ENCODE measurements at regions not wholly inside any gene's neighbourhood (a gene's known extent, or its start where the extent isn't known, plus 50 kb on each side); places are given as distances from the start of the nearest gene placed in this dataset.

DNA sequence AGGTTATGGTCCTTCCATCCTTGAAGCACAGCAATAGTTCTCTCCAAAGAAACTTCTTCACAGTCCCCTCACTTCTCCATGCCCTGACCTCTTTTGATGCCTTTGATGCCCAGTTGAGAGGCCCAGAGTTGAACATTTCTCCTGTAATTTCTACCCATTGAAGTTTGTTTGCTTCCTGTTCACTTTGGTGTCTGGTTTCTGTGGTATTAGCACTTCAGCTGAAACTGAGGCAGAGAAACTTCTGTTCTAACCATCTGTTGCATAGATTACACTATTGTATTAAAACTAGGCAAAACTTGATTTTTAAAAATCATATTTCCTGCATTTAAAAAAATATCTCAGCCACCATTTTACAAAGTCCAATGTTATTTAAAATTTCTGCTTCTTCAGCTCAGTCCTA is 89.8 kb upstream of the ADGRG2 start:
- ChIA-PET CTCF (no interaction called here), POLR2A (no interaction called here)
- Histone ChIP-seq H2AFZ (ENCODE audit: low read depth) (no peak overlapping the region), H3K79me2 (ENCODE audit: insufficient read depth) (no peaks in the 10 kb centered on the region), H3K4me2 (no peak overlapping the region), H3K9me3 (no peaks in the 10 kb centered on the region), H3K4me3 (ENCODE audit: low read depth in 2 of 2, low read length in 1 of 2) (no peak overlapping the region), H4K20me1 (ENCODE audit: insufficient read depth) (no peaks in the 10 kb centered on the region), H3K9ac (no peak overlapping the region), H3K4me1 (ENCODE audit: control insufficient read depth in 1 of 2, insufficient read depth in 2 of 2, low read depth in 1 of 2, low read length in 1 of 2) (no peaks in the 10 kb centered on the region; a peak in 1 of 4 replicates), H3K9me2 (no peaks in the 10 kb centered on the region), H3F3A (replicated peaks; ENCODE audit: insufficient read depth) (no peaks in the 10 kb centered on the region), H3K36me3 (replicated peaks in 1 of 2; ENCODE audit: control insufficient read depth in 1 of 2, insufficient read depth in 2 of 2, low read length in 1 of 2) (no peaks in the 10 kb centered on the region), H3K27me3 (ENCODE audit: insufficient read depth) (no peaks in the 10 kb centered on the region; the same call in 1 of the 2 replicates), H3K27ac (ENCODE audit: low read depth in 2 of 2, low read length in 1 of 2) (no peak overlapping the region)
- no peak for DNase-seq
- TF ChIP-seq ELF1 (IDR thresholded peaks at IDR 0.05), result no peak
- TF ChIP-seq MXI1 (IDR thresholded peaks at IDR 0.05; ENCODE audit: low read depth, low read length), result no peak
- no peak for TF ChIP-seq JUND (IDR thresholded peaks at IDR 0.05)
- no peak for TF ChIP-seq RXRA (IDR thresholded peaks at IDR 0.05; ENCODE audit: borderline replicate concordance, low read depth)
- no peak for TF ChIP-seq CHD2 (IDR thresholded peaks at IDR 0.05; ENCODE audit: low read length, partially characterized antibody)
- TF ChIP-seq ZBTB33 (IDR thresholded peaks at IDR 0.05; ENCODE audit: borderline replicate concordance, low read depth), result no peak
- TF ChIP-seq USF1 (IDR thresholded peaks at IDR 0.05; ENCODE audit: borderline replicate concordance, low read depth), result no peak
- no peak for TF ChIP-seq GATA2 (CRISPR knock-in tag; IDR thresholded peaks at IDR 0.05)

DNA sequence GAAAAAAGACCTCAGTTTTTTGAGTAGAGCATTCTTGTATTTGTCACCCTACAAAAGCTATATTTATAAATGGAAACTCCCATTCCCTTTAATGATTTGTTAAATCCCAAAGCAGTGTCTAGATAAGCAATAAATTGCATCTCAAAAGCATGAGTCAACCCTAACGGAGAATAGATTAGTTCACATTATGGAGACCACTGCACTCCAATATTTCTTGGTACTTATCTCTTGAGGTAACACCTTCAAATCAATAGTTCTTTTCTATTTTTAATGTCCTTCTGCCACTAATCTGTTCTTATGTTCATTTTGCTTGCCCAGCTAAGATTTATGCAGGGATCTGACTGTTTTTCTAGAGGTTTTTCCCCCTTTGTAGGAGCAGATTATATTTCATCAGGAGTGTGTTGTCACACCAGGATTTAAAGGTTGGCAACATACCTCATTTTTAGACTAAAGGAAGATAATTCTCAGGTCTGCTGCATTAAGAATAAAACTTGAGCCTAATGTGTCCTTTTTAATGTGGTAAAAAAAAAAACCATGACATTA is 91.4 kb upstream of the ADGRG2 start:
- Histone ChIP-seq H2AFZ (ENCODE audit: low read depth) (no peak overlapping the region), H3F3A (replicated peaks; ENCODE audit: insufficient read depth) (no peaks in the 10 kb centered on the region), H3K79me2 (ENCODE audit: insufficient read depth) (no peaks in the 10 kb centered on the region), H3K9me2 (no peaks in the 10 kb centered on the region), H3K27ac (ENCODE audit: low read depth in 2 of 2, low read length in 1 of 2) (no peak overlapping the region), H3K4me1 (ENCODE audit: control insufficient read depth in 1 of 2, insufficient read depth in 2 of 2, low read depth in 1 of 2, low read length in 1 of 2) (no peaks in the 10 kb centered on the region; a peak in 1 of 4 replicates), H3K36me3 (replicated peaks in 1 of 2; ENCODE audit: control insufficient read depth in 1 of 2, insufficient read depth in 2 of 2, low read length in 1 of 2) (no peaks in the 10 kb centered on the region), H3K9ac (no peak overlapping the region), H3K4me3 (ENCODE audit: low read depth in 2 of 2, low read length in 1 of 2) (no peak overlapping the region), H3K27me3 (ENCODE audit: insufficient read depth) (no peaks in the 10 kb centered on the region; the same call in 1 of the 2 replicates), H3K4me2 (no peak overlapping the region), H4K20me1 (ENCODE audit: insufficient read depth) (no peaks in the 10 kb centered on the region), H3K9me3 (no peaks in the 10 kb centered on the region)
- DNase-seq, result no peak
- ChIA-PET CTCF (no interaction called here), POLR2A (no interaction called here)
- TF ChIP-seq MXI1 (IDR thresholded peaks at IDR 0.05; ENCODE audit: low read depth, low read length) (no peak), SMC3 (IDR thresholded peaks at IDR 0.05; ENCODE audit: low read depth, low read length) (no peak), NRF1 (IDR thresholded peaks at IDR 0.05; ENCODE audit: low read depth, low read length) (no peak), TEAD4 (IDR thresholded peaks at IDR 0.05; ENCODE audit: borderline replicate concordance, insufficient read depth) (no peak), SIN3A (IDR thresholded peaks at IDR 0.05; ENCODE audit: borderline replicate concordance, low read depth, low read length) (no peak), RFX5 (IDR thresholded peaks at IDR 0.05; ENCODE audit: low read length) (no peak), CHD2 (IDR thresholded peaks at IDR 0.05; ENCODE audit: low read length, partially characterized antibody) (no peak), MEF2A (IDR thresholded peaks at IDR 0.05; ENCODE audit: borderline replicate concordance, low read depth) (no peak), GABPA (IDR thresholded peaks at IDR 0.05; ENCODE audit: low read depth) (no peak), EP300 (IDR thresholded peaks at IDR 0.05; ENCODE audit: borderline replicate concordance in 1 of 2, low read depth in 1 of 2, low read length in 1 of 2) (no peak), ELF1 (IDR thresholded peaks at IDR 0.05) (no peak)
- TF ChIP-seq, protein P1, sequence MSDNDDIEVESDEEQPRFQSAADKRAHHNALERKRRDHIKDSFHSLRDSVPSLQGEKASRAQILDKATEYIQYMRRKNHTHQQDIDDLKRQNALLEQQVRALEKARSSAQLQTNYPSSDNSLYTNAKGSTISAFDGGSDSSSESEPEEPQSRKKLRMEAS (IDR thresholded peaks at IDR 0.05; ENCODE audit: low read depth), result no peak
- TF ChIP-seq, protein P2, sequence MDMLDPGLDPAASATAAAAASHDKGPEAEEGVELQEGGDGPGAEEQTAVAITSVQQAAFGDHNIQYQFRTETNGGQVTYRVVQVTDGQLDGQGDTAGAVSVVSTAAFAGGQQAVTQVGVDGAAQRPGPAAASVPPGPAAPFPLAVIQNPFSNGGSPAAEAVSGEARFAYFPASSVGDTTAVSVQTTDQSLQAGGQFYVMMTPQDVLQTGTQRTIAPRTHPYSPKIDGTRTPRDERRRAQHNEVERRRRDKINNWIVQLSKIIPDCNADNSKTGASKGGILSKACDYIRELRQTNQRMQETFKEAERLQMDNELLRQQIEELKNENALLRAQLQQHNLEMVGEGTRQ (IDR thresholded peaks at IDR 0.05; ENCODE audit: borderline replicate concordance, low read depth, low read length), result no peak
- TF ChIP-seq, protein P3, sequence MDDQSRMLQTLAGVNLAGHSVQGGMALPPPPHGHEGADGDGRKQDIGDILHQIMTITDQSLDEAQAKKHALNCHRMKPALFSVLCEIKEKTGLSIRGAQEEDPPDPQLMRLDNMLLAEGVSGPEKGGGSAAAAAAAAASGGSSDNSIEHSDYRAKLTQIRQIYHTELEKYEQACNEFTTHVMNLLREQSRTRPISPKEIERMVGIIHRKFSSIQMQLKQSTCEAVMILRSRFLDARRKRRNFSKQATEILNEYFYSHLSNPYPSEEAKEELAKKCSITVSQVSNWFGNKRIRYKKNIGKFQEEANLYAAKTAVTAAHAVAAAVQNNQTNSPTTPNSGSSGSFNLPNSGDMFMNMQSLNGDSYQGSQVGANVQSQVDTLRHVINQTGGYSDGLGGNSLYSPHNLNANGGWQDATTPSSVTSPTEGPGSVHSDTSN (IDR thresholded peaks at IDR 0.05), result no peak
- TF ChIP-seq, protein P4, sequence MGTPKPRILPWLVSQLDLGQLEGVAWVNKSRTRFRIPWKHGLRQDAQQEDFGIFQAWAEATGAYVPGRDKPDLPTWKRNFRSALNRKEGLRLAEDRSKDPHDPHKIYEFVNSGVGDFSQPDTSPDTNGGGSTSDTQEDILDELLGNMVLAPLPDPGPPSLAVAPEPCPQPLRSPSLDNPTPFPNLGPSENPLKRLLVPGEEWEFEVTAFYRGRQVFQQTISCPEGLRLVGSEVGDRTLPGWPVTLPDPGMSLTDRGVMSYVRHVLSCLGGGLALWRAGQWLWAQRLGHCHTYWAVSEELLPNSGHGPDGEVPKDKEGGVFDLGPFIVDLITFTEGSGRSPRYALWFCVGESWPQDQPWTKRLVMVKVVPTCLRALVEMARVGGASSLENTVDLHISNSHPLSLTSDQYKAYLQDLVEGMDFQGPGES (IDR thresholded peaks at IDR 0.05; ENCODE audit: low read depth, low read length), result no peak
- TF ChIP-seq, protein P5, sequence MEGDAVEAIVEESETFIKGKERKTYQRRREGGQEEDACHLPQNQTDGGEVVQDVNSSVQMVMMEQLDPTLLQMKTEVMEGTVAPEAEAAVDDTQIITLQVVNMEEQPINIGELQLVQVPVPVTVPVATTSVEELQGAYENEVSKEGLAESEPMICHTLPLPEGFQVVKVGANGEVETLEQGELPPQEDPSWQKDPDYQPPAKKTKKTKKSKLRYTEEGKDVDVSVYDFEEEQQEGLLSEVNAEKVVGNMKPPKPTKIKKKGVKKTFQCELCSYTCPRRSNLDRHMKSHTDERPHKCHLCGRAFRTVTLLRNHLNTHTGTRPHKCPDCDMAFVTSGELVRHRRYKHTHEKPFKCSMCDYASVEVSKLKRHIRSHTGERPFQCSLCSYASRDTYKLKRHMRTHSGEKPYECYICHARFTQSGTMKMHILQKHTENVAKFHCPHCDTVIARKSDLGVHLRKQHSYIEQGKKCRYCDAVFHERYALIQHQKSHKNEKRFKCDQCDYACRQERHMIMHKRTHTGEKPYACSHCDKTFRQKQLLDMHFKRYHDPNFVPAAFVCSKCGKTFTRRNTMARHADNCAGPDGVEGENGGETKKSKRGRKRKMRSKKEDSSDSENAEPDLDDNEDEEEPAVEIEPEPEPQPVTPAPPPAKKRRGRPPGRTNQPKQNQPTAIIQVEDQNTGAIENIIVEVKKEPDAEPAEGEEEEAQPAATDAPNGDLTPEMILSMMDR (IDR thresholded peaks at IDR 0.05), result no peak
- WGBS (ENCODE audit: low lambda C conversion rate), result 48% methylated on average over 1 of the region's 1 CpG
